ENCODE measurements at regions not wholly inside any gene's neighbourhood (a gene's known extent, or its start where the extent isn't known, plus 50 kb on each side); places are given as distances from the start of the nearest gene placed in this dataset.

GRCh38 chr3:132872711-132873110 lies 150.5 kb upstream of the NPHP3 start:
- TF ChIP-seq POLR2A (IDR thresholded peaks at IDR 0.05; ENCODE audit: extremely low read depth, insufficient read length) = no peak
- TF ChIP-seq CTCF (IDR thresholded peaks at IDR 0.05; ENCODE audit: low read depth, low read length) = no peak
- TF ChIP-seq, protein P1, sequence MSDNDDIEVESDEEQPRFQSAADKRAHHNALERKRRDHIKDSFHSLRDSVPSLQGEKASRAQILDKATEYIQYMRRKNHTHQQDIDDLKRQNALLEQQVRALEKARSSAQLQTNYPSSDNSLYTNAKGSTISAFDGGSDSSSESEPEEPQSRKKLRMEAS (IDR thresholded peaks at IDR 0.05; ENCODE audit: low read depth, low read length) = no peak
- no peak for TF ChIP-seq MYC (IDR thresholded peaks at IDR 0.05; ENCODE audit: low read depth, low read length)
- DNase-seq (ENCODE audit: low read depth) = no peak
- H3K4me3 ChIP-seq (ENCODE audit: low read depth, low read length) = no peak overlapping the region

DNA sequence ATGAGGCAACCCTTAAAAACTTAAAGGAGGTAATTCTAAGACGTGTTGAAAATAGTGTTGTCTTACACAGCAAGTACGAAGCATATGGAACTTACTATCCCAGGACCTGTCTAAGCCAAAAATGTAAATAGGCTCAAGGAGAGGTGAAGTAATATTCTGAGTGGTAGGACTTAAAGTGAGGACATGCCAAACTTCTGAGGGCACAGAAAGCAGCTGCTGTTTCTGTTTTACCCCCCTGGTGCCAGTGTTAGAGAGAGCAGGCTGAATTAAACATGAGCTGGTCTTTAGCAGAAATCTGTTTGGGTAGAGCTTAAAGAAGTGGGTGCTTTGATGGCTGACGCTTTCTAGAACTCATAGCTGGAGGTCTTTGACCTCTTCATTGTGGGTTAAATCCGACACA lies 149.7 kb upstream of the NPHP3 start:
- no peak for TF ChIP-seq POLR2A (IDR thresholded peaks at IDR 0.05; ENCODE audit: extremely low read depth, insufficient read length)
- TF ChIP-seq, protein P1 (IDR thresholded peaks at IDR 0.05; ENCODE audit: low read depth, low read length) = no peak
- no peak for TF ChIP-seq CTCF (IDR thresholded peaks at IDR 0.05; ENCODE audit: low read depth, low read length)
- TF ChIP-seq MYC (IDR thresholded peaks at IDR 0.05; ENCODE audit: low read depth, low read length) = no peak
- H3K4me3 ChIP-seq (ENCODE audit: low read depth, low read length) = no peak overlapping the region
- no peak for DNase-seq (ENCODE audit: low read depth)

DNA sequence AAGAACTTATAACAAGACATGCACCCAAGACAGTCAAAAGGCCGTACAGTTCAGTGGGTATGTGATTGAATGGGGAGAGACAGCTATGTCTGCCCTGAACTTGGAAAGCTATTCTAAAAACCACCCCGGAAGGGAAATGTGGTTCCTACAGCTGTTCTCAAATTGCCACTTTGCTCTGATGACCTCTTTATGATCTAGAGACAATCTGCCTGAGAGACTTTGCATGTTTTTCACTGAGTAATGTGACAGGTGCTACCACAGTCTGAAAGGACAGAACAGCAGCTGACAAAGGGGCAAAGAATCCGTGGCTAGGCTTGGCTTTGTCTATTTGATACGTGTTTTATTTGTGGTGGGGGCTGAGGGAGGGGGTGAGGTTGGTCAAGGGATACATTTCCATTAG lies 148.3 kb upstream of the NPHP3 start:
- TF ChIP-seq MYC (IDR thresholded peaks at IDR 0.05; ENCODE audit: low read depth, low read length) = no peak
- TF ChIP-seq, protein P1 (IDR thresholded peaks at IDR 0.05; ENCODE audit: low read depth, low read length) = no peak
- no peak for TF ChIP-seq CTCF (IDR thresholded peaks at IDR 0.05; ENCODE audit: low read depth, low read length)
- no peak for TF ChIP-seq POLR2A (IDR thresholded peaks at IDR 0.05; ENCODE audit: extremely low read depth, insufficient read length)
- no peak overlapping the region for H3K4me3 ChIP-seq (ENCODE audit: low read depth, low read length)
- no peak for DNase-seq (ENCODE audit: low read depth)

DNA sequence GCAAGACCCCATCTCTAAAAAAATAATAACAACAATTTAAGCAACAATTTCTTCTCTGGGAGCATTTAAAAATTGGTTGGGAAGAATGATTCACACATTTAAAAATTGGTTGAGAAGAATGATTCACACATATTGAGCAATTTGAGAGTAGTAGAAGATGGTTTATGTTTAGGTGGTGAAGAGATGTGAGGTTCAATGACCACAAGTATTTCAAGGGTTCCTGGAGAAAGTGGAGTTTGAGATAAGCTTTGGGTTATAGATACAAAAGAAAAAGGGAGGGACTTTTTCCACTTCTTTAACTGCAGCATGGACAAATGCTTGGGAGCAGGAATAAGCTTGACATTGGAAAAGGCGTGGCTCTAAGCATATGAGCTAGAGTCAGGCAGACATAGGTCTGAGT lies 145.7 kb upstream of the NPHP3 start:
- DNase-seq (ENCODE audit: low read depth) = peak; percentile 4
- H3K4me3 ChIP-seq (ENCODE audit: low read depth, low read length) = no peak overlapping the region
- TF ChIP-seq CTCF (IDR thresholded peaks at IDR 0.05; ENCODE audit: low read depth, low read length) (no peak), MYC (IDR thresholded peaks at IDR 0.05; ENCODE audit: low read depth, low read length) (no peak), POLR2A (IDR thresholded peaks at IDR 0.05; ENCODE audit: extremely low read depth, insufficient read length) (no peak)
- TF ChIP-seq, protein P1 (IDR thresholded peaks at IDR 0.05; ENCODE audit: low read depth, low read length) = no peak

DNA sequence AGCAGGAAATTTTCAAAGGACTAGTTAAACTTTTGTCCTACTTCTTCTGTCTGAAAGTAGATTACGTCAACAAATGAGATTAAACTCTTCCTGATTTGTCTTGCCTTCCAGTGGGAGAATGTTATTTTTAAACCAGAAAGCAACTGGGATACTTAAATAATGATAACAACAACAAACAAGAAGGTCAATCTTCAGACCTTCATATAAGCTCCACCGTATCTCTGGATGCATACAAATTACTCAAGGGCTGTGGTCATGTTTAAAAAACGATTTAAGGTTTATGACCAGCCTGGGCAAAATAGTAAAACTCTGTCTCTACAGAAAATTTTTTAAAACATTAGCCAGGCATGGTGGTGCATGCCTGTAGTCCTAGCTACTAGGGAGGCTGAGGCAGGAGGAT lies 145.3 kb upstream of the NPHP3 start:
- no peak overlapping the region for H3K4me3 ChIP-seq (ENCODE audit: low read depth, low read length)
- TF ChIP-seq, protein P1 (IDR thresholded peaks at IDR 0.05; ENCODE audit: low read depth, low read length) = no peak
- TF ChIP-seq POLR2A (IDR thresholded peaks at IDR 0.05; ENCODE audit: extremely low read depth, insufficient read length) (no peak), CTCF (IDR thresholded peaks at IDR 0.05; ENCODE audit: low read depth, low read length) (no peak), MYC (IDR thresholded peaks at IDR 0.05; ENCODE audit: low read depth, low read length) (no peak)
- DNase-seq (ENCODE audit: low read depth) = no peak

DNA sequence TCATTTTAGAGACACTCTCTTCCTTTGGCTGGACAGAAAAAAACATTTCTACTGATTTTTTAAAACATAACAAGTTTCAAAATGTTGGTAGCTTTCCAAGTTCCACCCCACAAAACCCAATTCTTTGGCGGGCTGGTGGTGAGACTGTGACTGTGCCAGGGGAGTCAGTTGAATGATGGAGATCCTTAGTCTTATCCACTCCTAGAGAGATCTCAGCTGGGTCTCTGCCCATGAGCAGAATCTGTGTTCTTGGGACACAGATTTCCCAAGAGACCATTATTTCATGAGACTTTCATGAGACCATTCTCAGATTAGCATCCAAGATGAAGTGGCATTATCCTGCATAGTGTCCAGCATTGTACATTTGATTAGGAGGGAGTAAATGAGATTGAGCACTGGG lies 135.1 kb upstream of the NPHP3 start:
- H3K4me3 ChIP-seq (ENCODE audit: low read depth, low read length) = no peak overlapping the region
- no peak for DNase-seq (ENCODE audit: low read depth)
- TF ChIP-seq, protein P1 (IDR thresholded peaks at IDR 0.05; ENCODE audit: low read depth, low read length) = no peak
- TF ChIP-seq MYC (IDR thresholded peaks at IDR 0.05; ENCODE audit: low read depth, low read length) (no peak), POLR2A (IDR thresholded peaks at IDR 0.05; ENCODE audit: extremely low read depth, insufficient read length) (no peak), CTCF (IDR thresholded peaks at IDR 0.05; ENCODE audit: low read depth, low read length) (no peak)
